ENCODE measurements at regions not wholly inside any gene's neighbourhood (a gene's known extent, or its start where the extent isn't known, plus 50 kb on each side); places are given as distances from the start of the nearest gene placed in this dataset.

- TF ChIP-seq POLR2AphosphoS5 (IDR thresholded peaks at IDR 0.05; ENCODE audit: borderline replicate concordance, low read depth, low read length): no peak
- TF ChIP-seq EZH2 (IDR thresholded peaks at IDR 0.05): no peak
Measured at GRCh38 chr13:103403814-103404213, 337.6 kb upstream of the SLC10A2 start.

Data from SK-N-MC (cell line).